ENCODE measurements at regions not wholly inside any gene's neighbourhood (a gene's known extent, or its start where the extent isn't known, plus 50 kb on each side); places are given as distances from the start of the nearest gene placed in this dataset.

GRCh38 chr3:18008706-18009368, 266.4 kb upstream of the TBC1D5 start:
- Histone ChIP-seq H3K27me3 (ENCODE audit: control insufficient read depth, insufficient read depth, low read length) (no peaks in the 10 kb centered on the region), H3K36me3 (ENCODE audit: control insufficient read depth, insufficient read depth, low read length) (no peaks in the 10 kb centered on the region), H3K27ac (ENCODE audit: low read length) (no peak overlapping the region), H3K4me3 (ENCODE audit: low read length) (no peak overlapping the region), H3K9me3 (replicated peaks; ENCODE audit: control insufficient read depth, low read depth, low read length) (no peaks in the 10 kb centered on the region), H3K4me1 (ENCODE audit: control insufficient read depth, insufficient read depth, low read length) (no peaks in the 10 kb centered on the region)
- no peak for DNase-seq
- no CpG with 5 or more reads among the region's 5 CpGs for whole genome bisulfite sequencing (ENCODE audit: insufficient coverage)

DNA sequence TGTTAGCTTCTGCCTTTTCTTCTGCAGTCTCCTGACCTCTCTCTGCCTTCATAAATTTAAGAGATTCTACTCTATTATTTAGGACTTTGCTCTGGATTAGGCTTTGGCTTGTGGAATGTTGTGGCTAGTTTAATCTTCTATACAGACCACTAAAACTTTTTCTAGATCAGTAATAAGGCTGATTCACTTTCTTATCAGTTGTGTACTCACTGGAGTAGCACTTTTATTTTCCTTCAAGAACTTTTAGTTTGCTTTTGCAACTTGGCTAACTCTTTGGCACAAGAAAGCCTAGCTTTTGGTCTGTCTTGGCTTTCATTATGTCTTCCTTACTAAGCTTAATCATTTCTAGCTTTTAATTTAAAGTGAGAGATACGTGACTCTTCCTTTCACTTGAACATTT, 265.5 kb upstream of the TBC1D5 start:
- H3K27ac ChIP-seq (ENCODE audit: low read length) = no peak overlapping the region
- no peaks in the 10 kb centered on the region for H3K4me1 ChIP-seq (ENCODE audit: control insufficient read depth, insufficient read depth, low read length)
- H3K27me3 ChIP-seq (ENCODE audit: control insufficient read depth, insufficient read depth, low read length) = no peaks in the 10 kb centered on the region
- H3K4me3 ChIP-seq (ENCODE audit: low read length) = no peak overlapping the region
- H3K36me3 ChIP-seq (ENCODE audit: control insufficient read depth, insufficient read depth, low read length) = no peaks in the 10 kb centered on the region
- whole genome bisulfite sequencing (ENCODE audit: insufficient coverage) = no CpG with 5 or more reads among the region's 1 CpG
- H3K9me3 ChIP-seq (replicated peaks; ENCODE audit: control insufficient read depth, low read depth, low read length) = no peaks in the 10 kb centered on the region
- DNase-seq = no peak

DNA sequence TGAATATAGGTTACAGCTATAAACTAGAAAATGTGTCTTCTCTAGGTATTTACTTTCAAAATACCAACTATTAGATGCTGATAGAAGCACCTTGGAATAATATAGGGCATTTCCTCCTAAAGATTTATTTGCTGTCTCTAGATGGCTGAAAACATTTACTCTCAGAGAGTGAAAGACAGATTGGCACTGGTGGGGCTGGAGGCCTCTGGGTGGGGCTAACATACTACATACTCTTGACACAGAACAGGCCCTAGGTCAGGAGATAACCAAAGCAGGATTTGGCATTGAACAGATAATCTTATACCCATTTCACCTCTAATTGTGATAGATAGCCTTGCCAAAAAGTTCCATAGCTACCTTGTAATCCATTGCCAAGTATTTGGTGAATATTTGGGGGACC, 253.3 kb upstream of the TBC1D5 start:
- Histone ChIP-seq H3K4me3 (ENCODE audit: low read length) (no peak overlapping the region), H3K27me3 (ENCODE audit: control insufficient read depth, insufficient read depth, low read length) (no peaks in the 10 kb centered on the region), H3K4me1 (ENCODE audit: control insufficient read depth, insufficient read depth, low read length) (no peaks in the 10 kb centered on the region), H3K36me3 (ENCODE audit: control insufficient read depth, insufficient read depth, low read length) (no peaks in the 10 kb centered on the region), H3K9me3 (replicated peaks; ENCODE audit: control insufficient read depth, low read depth, low read length) (no peaks in the 10 kb centered on the region), H3K27ac (ENCODE audit: low read length) (no peak overlapping the region)
- DNase-seq = no peak

DNA sequence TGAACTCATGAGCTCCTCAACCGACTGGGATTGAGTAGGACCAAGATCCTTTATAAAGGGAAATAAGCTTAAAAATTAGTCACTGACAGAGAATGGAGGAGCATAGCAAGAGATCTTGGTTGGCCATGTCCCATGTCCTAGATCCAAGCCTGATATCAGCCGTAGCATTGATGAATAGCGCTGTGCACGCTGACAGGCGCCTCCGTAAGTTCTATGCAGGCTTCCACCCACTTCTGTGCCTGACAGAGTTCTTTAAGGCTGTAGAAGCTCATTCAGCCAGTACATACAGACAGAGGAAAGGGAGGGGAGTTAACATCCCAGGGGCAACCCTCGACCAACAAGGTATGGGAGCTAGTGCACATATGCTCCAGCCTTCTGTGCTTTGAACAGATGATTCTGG, 251.7 kb upstream of the TBC1D5 start:
- Histone ChIP-seq H3K27ac (ENCODE audit: low read length) (no peak overlapping the region), H3K4me3 (ENCODE audit: low read length) (no peak overlapping the region), H3K9me3 (replicated peaks; ENCODE audit: control insufficient read depth, low read depth, low read length) (no peaks in the 10 kb centered on the region), H3K36me3 (ENCODE audit: control insufficient read depth, insufficient read depth, low read length) (no peaks in the 10 kb centered on the region), H3K4me1 (ENCODE audit: control insufficient read depth, insufficient read depth, low read length) (no peaks in the 10 kb centered on the region), H3K27me3 (ENCODE audit: control insufficient read depth, insufficient read depth, low read length) (no peaks in the 10 kb centered on the region)
- DNase-seq = no peak
- 73% methylated on average over 1 of the region's 7 CpGs for WGBS (ENCODE audit: insufficient coverage)

GRCh38 chr3:17990390-17990789, 248.0 kb upstream of the TBC1D5 start:
- Histone ChIP-seq H3K9me3 (replicated peaks; ENCODE audit: control insufficient read depth, low read depth, low read length) (no peaks in the 10 kb centered on the region), H3K36me3 (ENCODE audit: control insufficient read depth, insufficient read depth, low read length) (no peaks in the 10 kb centered on the region), H3K4me3 (ENCODE audit: low read length) (no peak overlapping the region), H3K27me3 (ENCODE audit: control insufficient read depth, insufficient read depth, low read length) (no peaks in the 10 kb centered on the region), H3K4me1 (ENCODE audit: control insufficient read depth, insufficient read depth, low read length) (no peaks in the 10 kb centered on the region), H3K27ac (ENCODE audit: low read length) (no peak overlapping the region)
- DNase-seq = no peak
- WGBS (ENCODE audit: insufficient coverage) = no CpG with 5 or more reads among the region's 1 CpG

- Histone ChIP-seq H3K4me1 (ENCODE audit: control insufficient read depth, insufficient read depth, low read length) (no peaks in the 10 kb centered on the region), H3K36me3 (ENCODE audit: control insufficient read depth, insufficient read depth, low read length) (no peaks in the 10 kb centered on the region), H3K27me3 (ENCODE audit: control insufficient read depth, insufficient read depth, low read length) (no peaks in the 10 kb centered on the region), H3K27ac (ENCODE audit: low read length) (no peak overlapping the region), H3K4me3 (ENCODE audit: low read length) (no peak overlapping the region), H3K9me3 (replicated peaks; ENCODE audit: control insufficient read depth, low read depth, low read length) (no peaks in the 10 kb centered on the region)
- DNase-seq = no peak
- WGBS (ENCODE audit: insufficient coverage) = 89% methylated on average over 2 of the region's 2 CpGs
Measured at GRCh38 chr3:17986348-17986816, 244.0 kb upstream of the TBC1D5 start.

GRCh38 chr3:17985658-17986347, 243.4 kb upstream of the TBC1D5 start:
- DNase-seq = no peak
- no peaks in the 10 kb centered on the region for H3K4me1 ChIP-seq (ENCODE audit: control insufficient read depth, insufficient read depth, low read length)
- H3K4me3 ChIP-seq (ENCODE audit: low read length) = no peak overlapping the region
- no CpG with 5 or more reads among the region's 2 CpGs for WGBS (ENCODE audit: insufficient coverage)
- no peaks in the 10 kb centered on the region for H3K27me3 ChIP-seq (ENCODE audit: control insufficient read depth, insufficient read depth, low read length)
- H3K9me3 ChIP-seq (replicated peaks; ENCODE audit: control insufficient read depth, low read depth, low read length) = no peaks in the 10 kb centered on the region
- H3K36me3 ChIP-seq (ENCODE audit: control insufficient read depth, insufficient read depth, low read length) = no peaks in the 10 kb centered on the region
- no peak overlapping the region for H3K27ac ChIP-seq (ENCODE audit: low read length)

GRCh38 chr3:17983106-17983505, 240.7 kb upstream of the TBC1D5 start:
- Histone ChIP-seq H3K27ac (ENCODE audit: low read length) (no peak overlapping the region), H3K9me3 (replicated peaks; ENCODE audit: control insufficient read depth, low read depth, low read length) (no peaks in the 10 kb centered on the region), H3K27me3 (ENCODE audit: control insufficient read depth, insufficient read depth, low read length) (no peaks in the 10 kb centered on the region), H3K36me3 (ENCODE audit: control insufficient read depth, insufficient read depth, low read length) (no peaks in the 10 kb centered on the region), H3K4me3 (ENCODE audit: low read length) (no peak overlapping the region), H3K4me1 (ENCODE audit: control insufficient read depth, insufficient read depth, low read length) (no peaks in the 10 kb centered on the region)
- no CpG with 5 or more reads among the region's 3 CpGs for WGBS (ENCODE audit: insufficient coverage)
- DNase-seq = no peak

GRCh38 chr3:17982211-17982880, 239.9 kb upstream of the TBC1D5 start:
- H3K4me1 ChIP-seq (ENCODE audit: control insufficient read depth, insufficient read depth, low read length) = no peaks in the 10 kb centered on the region
- WGBS (ENCODE audit: insufficient coverage) = 70% methylated on average over 3 of the region's 3 CpGs
- H3K27ac ChIP-seq (ENCODE audit: low read length) = no peak overlapping the region
- DNase-seq = no peak
- no peak overlapping the region for H3K4me3 ChIP-seq (ENCODE audit: low read length)
- H3K36me3 ChIP-seq (ENCODE audit: control insufficient read depth, insufficient read depth, low read length) = no peaks in the 10 kb centered on the region
- H3K9me3 ChIP-seq (replicated peaks; ENCODE audit: control insufficient read depth, low read depth, low read length) = no peaks in the 10 kb centered on the region
- H3K27me3 ChIP-seq (ENCODE audit: control insufficient read depth, insufficient read depth, low read length) = no peaks in the 10 kb centered on the region

DNA sequence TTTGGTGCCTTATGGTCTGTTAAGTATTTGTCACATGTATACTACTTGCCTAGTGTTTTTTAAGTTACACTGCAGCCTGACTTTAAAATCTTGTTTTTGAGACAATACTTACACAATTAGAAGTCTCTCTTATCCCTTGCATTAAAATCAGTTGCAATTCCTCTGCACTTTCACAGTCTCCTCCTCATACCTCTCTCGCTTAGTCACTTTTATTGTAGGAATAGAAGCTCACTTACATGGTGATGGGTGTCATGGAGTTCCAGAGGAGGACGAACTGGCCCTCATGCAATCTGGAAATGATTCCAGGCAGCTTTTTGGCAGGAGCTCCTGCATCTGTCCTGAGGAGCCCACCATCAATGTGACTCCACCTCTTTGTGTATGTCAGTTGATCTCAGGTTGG, 238.4 kb upstream of the TBC1D5 start:
- no peaks in the 10 kb centered on the region for H3K4me1 ChIP-seq (ENCODE audit: control insufficient read depth, insufficient read depth, low read length)
- no CpG with 5 or more reads among the region's 2 CpGs for WGBS (ENCODE audit: insufficient coverage)
- no peak overlapping the region for H3K27ac ChIP-seq (ENCODE audit: low read length)
- H3K27me3 ChIP-seq (ENCODE audit: control insufficient read depth, insufficient read depth, low read length) = no peaks in the 10 kb centered on the region
- no peaks in the 10 kb centered on the region for H3K36me3 ChIP-seq (ENCODE audit: control insufficient read depth, insufficient read depth, low read length)
- no peak overlapping the region for H3K4me3 ChIP-seq (ENCODE audit: low read length)
- H3K9me3 ChIP-seq (replicated peaks; ENCODE audit: control insufficient read depth, low read depth, low read length) = no peaks in the 10 kb centered on the region
- DNase-seq = no peak

Measured in muscle of leg (tissue), 3 donors.